ENCODE measurements at regions not wholly inside any gene's neighbourhood (a gene's known extent, or its start where the extent isn't known, plus 50 kb on each side); places are given as distances from the start of the nearest gene placed in this dataset.
"Not testable (repeated sequence)": the region's sequence is repeated elsewhere in the genome, so short reads cannot be mapped to it uniquely, and the experiment has no call there.

- DNase-seq: no peak
Measured at GRCh38 chr4:148857973-148858534, 415.8 kb upstream of the NR3C2 start.

GRCh38 chr4:148857239-148857972, 415.2 kb upstream of the NR3C2 start:
- no peak for DNase-seq

GRCh38 chr4:148854203-148854602, 412.0 kb upstream of the NR3C2 start:
- DNase-seq: no peak

GRCh38 chr4:148852092-148852699, 410.0 kb upstream of the NR3C2 start:
- DNase-seq: no peak

- DNase-seq: no peak
Measured at GRCh38 chr4:148850257-148850995, 408.2 kb upstream of the NR3C2 start.

- no peak for DNase-seq
Measured at GRCh38 chr4:148849581-148849980, 407.4 kb upstream of the NR3C2 start.

GRCh38 chr4:148847544-148848255, 405.5 kb upstream of the NR3C2 start:
- DNase-seq: no peak

GRCh38 chr4:148845609-148846008, 403.4 kb upstream of the NR3C2 start:
- DNase-seq: no peak

GRCh38 chr4:148843625-148844024, 401.4 kb upstream of the NR3C2 start:
- no peak for DNase-seq

- DNase-seq: no peak
Measured at GRCh38 chr4:148842843-148843242, 400.6 kb upstream of the NR3C2 start.

GRCh38 chr4:148837571-148837970, 395.4 kb upstream of the NR3C2 start:
- not testable (repeated sequence) for DNase-seq

GRCh38 chr4:148834804-148835631, 392.8 kb upstream of the NR3C2 start:
- peak; percentile 18 for DNase-seq

- no peak for DNase-seq
Measured at GRCh38 chr4:148831945-148832344, 389.7 kb upstream of the NR3C2 start.

- DNase-seq: no peak
Measured at GRCh38 chr4:148828291-148828690, 386.1 kb upstream of the NR3C2 start.

GRCh38 chr4:148827781-148828180, 385.6 kb upstream of the NR3C2 start:
- no peak for DNase-seq

GRCh38 chr4:148823419-148823769, 381.2 kb upstream of the NR3C2 start:
- no peak for DNase-seq

GRCh38 chr4:148822572-148823418, 380.6 kb upstream of the NR3C2 start:
- no peak for DNase-seq

GRCh38 chr4:148814030-148814429, 371.8 kb upstream of the NR3C2 start:
- no peak for DNase-seq

- DNase-seq: no peak
Measured at GRCh38 chr4:148813289-148813688, 371.1 kb upstream of the NR3C2 start.

GRCh38 chr4:148812101-148812500, 369.9 kb upstream of the NR3C2 start:
- DNase-seq: no peak

- DNase-seq: no peak
Measured at GRCh38 chr4:148810461-148810860, 368.2 kb upstream of the NR3C2 start.
